ENCODE measurements at regions not wholly inside any gene's neighbourhood (a gene's known extent, or its start where the extent isn't known, plus 50 kb on each side); places are given as distances from the start of the nearest gene placed in this dataset.

- no peak for TF ChIP-seq CTCF (IDR thresholded peaks at IDR 0.05)
- TF ChIP-seq EZH2 (IDR thresholded peaks at IDR 0.05; ENCODE audit: borderline replicate concordance, insufficient read depth, low read depth, low read length, poor library complexity, severe bottlenecking): no peak
These were observed 636.0 kb upstream of the TPK1 start for GRCh38 chr7:145471883-145472282.
